ENCODE measurements at regions not wholly inside any gene's neighbourhood (a gene's known extent, or its start where the extent isn't known, plus 50 kb on each side); places are given as distances from the start of the nearest gene placed in this dataset.

DNA sequence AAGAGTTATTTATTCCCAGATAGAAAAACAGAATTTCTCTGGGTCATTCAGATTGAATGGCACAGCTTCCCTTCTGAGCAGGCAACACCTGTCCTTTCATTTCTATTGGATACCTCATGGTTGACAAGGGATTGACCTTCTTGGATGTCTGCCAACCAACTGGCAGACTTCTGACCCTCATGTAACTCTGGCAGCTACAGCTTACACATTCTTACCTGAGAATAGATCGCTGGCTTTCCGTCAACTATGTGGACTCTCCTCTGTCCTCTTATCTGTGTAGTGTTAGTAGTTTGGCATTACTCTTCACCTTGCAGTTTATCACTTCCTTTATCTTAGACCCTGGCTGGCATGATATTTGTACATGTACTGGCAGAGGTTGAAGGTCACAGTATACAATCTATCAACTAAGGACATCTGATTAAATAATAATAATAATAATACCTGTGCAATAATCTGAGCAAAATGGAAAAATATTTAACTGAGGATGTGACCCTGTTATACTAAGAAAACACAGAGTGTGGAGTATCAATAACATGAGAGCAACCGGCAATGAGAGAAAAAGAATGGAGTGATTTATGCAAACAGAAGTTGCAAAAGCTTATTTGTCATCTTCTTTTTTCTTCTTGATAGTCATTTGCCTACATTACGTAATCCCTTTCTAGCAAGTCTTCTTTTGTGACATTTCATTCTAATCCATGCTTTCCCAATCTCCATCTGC, 1118.2 kb downstream of the ARAP2 start:
- WGBS, 2 experiments (ENCODE audit: extremely low coverage in 1 of 2, insufficient coverage in 1 of 2, insufficient read length in 1 of 2, insufficient replicate concordance in 2 of 2, low coverage in 1 of 2, low lambda C conversion rate in 2 of 2, missing lambda C conversion rate in 1 of 2) = 80% methylated on average over 4 of the region's 4 CpGs; no CpG with 5 or more reads in 1 of the 2 experiments
- H3K18ac ChIP-seq (ENCODE audit: extremely low read depth, low read length) = no peak overlapping the region
- no peaks in the 10 kb centered on the region for H3K36me3 ChIP-seq (ENCODE audit: control insufficient read depth in 2 of 4, insufficient read depth in 4 of 4, low read length in 3 of 4)
- H4K8ac ChIP-seq (ENCODE audit: extremely low read depth, insufficient read depth, low read length) = no peak overlapping the region
- no peak overlapping the region for H3K56ac ChIP-seq (replicated peaks; ENCODE audit: insufficient read length, low read depth, low read length)
- no peak overlapping the region for H2BK20ac ChIP-seq (ENCODE audit: low read length)
- H3K27me3 ChIP-seq (replicated peaks in 1 of 4; ENCODE audit: control insufficient read depth in 3 of 4, extremely low read depth in 1 of 4, insufficient read depth in 3 of 4, low read length in 3 of 4) = no peaks in the 10 kb centered on the region
- H4K20me1 ChIP-seq (replicated peaks in 1 of 2; ENCODE audit: control insufficient read depth in 1 of 2, insufficient read depth in 2 of 2, low read length in 2 of 2) = no peaks in the 10 kb centered on the region
- H3K9me3 ChIP-seq (ENCODE audit: insufficient read depth in 2 of 2, low read depth in 1 of 2, low read length in 1 of 2) = no peaks in the 10 kb centered on the region
- H3K4ac ChIP-seq (replicated peaks; ENCODE audit: insufficient read length, low read depth, low read length) = no peak overlapping the region
- H3K79me1 ChIP-seq (ENCODE audit: low read depth, low read length) = no peaks in the 10 kb centered on the region
- H3K14ac ChIP-seq (ENCODE audit: insufficient read length) = no peak overlapping the region
- CTCF ChIA-PET (ENCODE audit: partially characterized antibody) = no interaction called here
- no peaks in the 10 kb centered on the region for H3K4me1 ChIP-seq (replicated peaks in 1 of 4; ENCODE audit: control insufficient read depth in 3 of 4, insufficient read depth in 4 of 4, low read length in 3 of 4)
- H2BK120ac ChIP-seq (replicated peaks; ENCODE audit: low read depth, low read length) = no peak overlapping the region
- no peak for FAIRE-seq
- POLR2A ChIA-PET (ENCODE audit: partially characterized antibody) = no interaction called here
- H4K91ac ChIP-seq (replicated peaks; ENCODE audit: insufficient read length, low read length) = no peak overlapping the region
- no peak overlapping the region for H2BK12ac ChIP-seq (ENCODE audit: low read depth, low read length)
- no peak overlapping the region for H3K23ac ChIP-seq (ENCODE audit: insufficient read length)
- no peak overlapping the region for H3K4me2 ChIP-seq (ENCODE audit: insufficient read depth in 1 of 2, low read depth in 2 of 2, low read length in 2 of 2)
- H2AFZ ChIP-seq (ENCODE audit: low read length) = no peak overlapping the region
- TF ChIP-seq, protein P1, sequence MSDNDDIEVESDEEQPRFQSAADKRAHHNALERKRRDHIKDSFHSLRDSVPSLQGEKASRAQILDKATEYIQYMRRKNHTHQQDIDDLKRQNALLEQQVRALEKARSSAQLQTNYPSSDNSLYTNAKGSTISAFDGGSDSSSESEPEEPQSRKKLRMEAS (IDR thresholded peaks at IDR 0.05) = no peak
- TF ChIP-seq JUN (IDR thresholded peaks at IDR 0.05; ENCODE audit: low read depth, low read length) (no peak), EP300 (IDR thresholded peaks at IDR 0.05; ENCODE audit: borderline replicate concordance in 1 of 2, low read depth in 2 of 2, low read length in 2 of 2) (no peak), CEBPB (IDR thresholded peaks at IDR 0.05; ENCODE audit: low read depth, low read length) (no peak), TAF1 (IDR thresholded peaks at IDR 0.05; ENCODE audit: low read depth, low read length) (no peak), TBP (IDR thresholded peaks at IDR 0.05; ENCODE audit: low read depth, low read length) (no peak), KDM4A (IDR thresholded peaks at IDR 0.05; ENCODE audit: low read depth, low read length, severe bottlenecking) (no peak), TEAD4 (IDR thresholded peaks at IDR 0.05; ENCODE audit: low read depth, low read length) (no peak), ASH2L (IDR thresholded peaks at IDR 0.05; ENCODE audit: low read length) (no peak), RXRA (IDR thresholded peaks at IDR 0.05; ENCODE audit: insufficient read depth, low read depth, low read length) (no peak), BACH1 (IDR thresholded peaks at IDR 0.05; ENCODE audit: low read length) (no peak), NRF1 (IDR thresholded peaks at IDR 0.05; ENCODE audit: low read depth, low read length) (no peak)
- H3K4me3 ChIP-seq (ENCODE audit: extremely low read depth in 1 of 4, insufficient read depth in 2 of 4, low read depth in 3 of 4, low read length in 4 of 4) = no peak overlapping the region
- H2BK15ac ChIP-seq (ENCODE audit: low read length) = no peak overlapping the region
- no peak overlapping the region for H3K9ac ChIP-seq (replicated peaks in 1 of 4; ENCODE audit: extremely low read depth in 1 of 4, low read depth in 3 of 4, low read length in 3 of 4)
- no peak for DNase-seq (ENCODE audit: low read depth in 1 of 2, low spot score in 2 of 2)
- H3K23me2 ChIP-seq (ENCODE audit: low read depth, low read length) = no peaks in the 10 kb centered on the region
- no peaks in the 10 kb centered on the region for H3K79me2 ChIP-seq (ENCODE audit: control insufficient read depth in 1 of 2, insufficient read depth in 2 of 2, low read length in 2 of 2)
- H2AK5ac ChIP-seq (ENCODE audit: low read depth, low read length) = no peak overlapping the region
- no peak overlapping the region for H4K5ac ChIP-seq (ENCODE audit: insufficient read length, low read depth, low read length)
- H3K27ac ChIP-seq (ENCODE audit: low read depth, low read length) = no peak overlapping the region
- no peak overlapping the region for H2BK5ac ChIP-seq (ENCODE audit: low read depth, low read length)
